ENCODE measurements at regions not wholly inside any gene's neighbourhood (a gene's known extent, or its start where the extent isn't known, plus 50 kb on each side); places are given as distances from the start of the nearest gene placed in this dataset.
A peak's percentile ranks its signal among the peaks of the same experiment; 100 is the strongest.

DNA sequence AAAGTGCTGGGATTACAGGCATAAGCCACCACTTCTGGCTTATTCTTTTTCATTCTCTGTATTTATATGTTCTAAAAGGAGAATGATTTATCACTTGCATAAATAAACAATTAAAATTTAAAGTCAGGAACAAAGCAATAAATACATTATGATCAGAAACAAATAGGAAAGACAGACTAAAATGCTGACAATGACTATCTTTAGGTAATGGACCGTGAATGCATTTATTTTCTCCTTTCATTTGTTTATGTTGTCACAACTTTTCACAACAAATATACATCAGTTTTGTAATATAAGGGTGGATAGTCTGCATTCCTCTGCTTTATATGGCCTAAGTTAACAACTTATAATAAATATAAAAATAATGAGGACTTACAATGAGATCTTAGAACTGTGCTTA, 199.2 kb upstream of the EPHA4 start:
- TF ChIP-seq, protein P1, sequence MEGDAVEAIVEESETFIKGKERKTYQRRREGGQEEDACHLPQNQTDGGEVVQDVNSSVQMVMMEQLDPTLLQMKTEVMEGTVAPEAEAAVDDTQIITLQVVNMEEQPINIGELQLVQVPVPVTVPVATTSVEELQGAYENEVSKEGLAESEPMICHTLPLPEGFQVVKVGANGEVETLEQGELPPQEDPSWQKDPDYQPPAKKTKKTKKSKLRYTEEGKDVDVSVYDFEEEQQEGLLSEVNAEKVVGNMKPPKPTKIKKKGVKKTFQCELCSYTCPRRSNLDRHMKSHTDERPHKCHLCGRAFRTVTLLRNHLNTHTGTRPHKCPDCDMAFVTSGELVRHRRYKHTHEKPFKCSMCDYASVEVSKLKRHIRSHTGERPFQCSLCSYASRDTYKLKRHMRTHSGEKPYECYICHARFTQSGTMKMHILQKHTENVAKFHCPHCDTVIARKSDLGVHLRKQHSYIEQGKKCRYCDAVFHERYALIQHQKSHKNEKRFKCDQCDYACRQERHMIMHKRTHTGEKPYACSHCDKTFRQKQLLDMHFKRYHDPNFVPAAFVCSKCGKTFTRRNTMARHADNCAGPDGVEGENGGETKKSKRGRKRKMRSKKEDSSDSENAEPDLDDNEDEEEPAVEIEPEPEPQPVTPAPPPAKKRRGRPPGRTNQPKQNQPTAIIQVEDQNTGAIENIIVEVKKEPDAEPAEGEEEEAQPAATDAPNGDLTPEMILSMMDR (conservative IDR thresholded peaks at IDR 0.05; ENCODE audit: low read depth, low read length) = no peak
- TF ChIP-seq POLR2A (IDR thresholded peaks at IDR 0.05; ENCODE audit: low read depth, low read length) = no peak
- no peak for TF ChIP-seq BHLHE40 (IDR thresholded peaks at IDR 0.05; ENCODE audit: low read depth, low read length)
- TF ChIP-seq RAD21 (IDR thresholded peaks at IDR 0.05; ENCODE audit: low read length) = no peak
- no peak for TF ChIP-seq MXI1 (IDR thresholded peaks at IDR 0.05; ENCODE audit: borderline replicate concordance, low read depth, low read length)
- TF ChIP-seq, protein P2, sequence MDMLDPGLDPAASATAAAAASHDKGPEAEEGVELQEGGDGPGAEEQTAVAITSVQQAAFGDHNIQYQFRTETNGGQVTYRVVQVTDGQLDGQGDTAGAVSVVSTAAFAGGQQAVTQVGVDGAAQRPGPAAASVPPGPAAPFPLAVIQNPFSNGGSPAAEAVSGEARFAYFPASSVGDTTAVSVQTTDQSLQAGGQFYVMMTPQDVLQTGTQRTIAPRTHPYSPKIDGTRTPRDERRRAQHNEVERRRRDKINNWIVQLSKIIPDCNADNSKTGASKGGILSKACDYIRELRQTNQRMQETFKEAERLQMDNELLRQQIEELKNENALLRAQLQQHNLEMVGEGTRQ (IDR thresholded peaks at IDR 0.05; ENCODE audit: low read depth, low read length) = no peak
- peak; percentile 35; the same call in 1 of the 2 replicates for TF ChIP-seq MAFK (IDR thresholded peaks at IDR 0.05; ENCODE audit: low read depth, low read length)
- TF ChIP-seq, protein P3, sequence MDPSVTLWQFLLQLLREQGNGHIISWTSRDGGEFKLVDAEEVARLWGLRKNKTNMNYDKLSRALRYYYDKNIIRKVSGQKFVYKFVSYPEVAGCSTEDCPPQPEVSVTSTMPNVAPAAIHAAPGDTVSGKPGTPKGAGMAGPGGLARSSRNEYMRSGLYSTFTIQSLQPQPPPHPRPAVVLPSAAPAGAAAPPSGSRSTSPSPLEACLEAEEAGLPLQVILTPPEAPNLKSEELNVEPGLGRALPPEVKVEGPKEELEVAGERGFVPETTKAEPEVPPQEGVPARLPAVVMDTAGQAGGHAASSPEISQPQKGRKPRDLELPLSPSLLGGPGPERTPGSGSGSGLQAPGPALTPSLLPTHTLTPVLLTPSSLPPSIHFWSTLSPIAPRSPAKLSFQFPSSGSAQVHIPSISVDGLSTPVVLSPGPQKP (IDR thresholded peaks at IDR 0.05; ENCODE audit: borderline replicate concordance, low read depth, low read length) = no peak
- no peak for TF ChIP-seq RCOR1 (IDR thresholded peaks at IDR 0.05; ENCODE audit: insufficient replicate concordance, low read length)
- TF ChIP-seq CEBPB (IDR thresholded peaks at IDR 0.05; ENCODE audit: low read depth, low read length) = no peak
